ENCODE measurements at regions not wholly inside any gene's neighbourhood (a gene's known extent, or its start where the extent isn't known, plus 50 kb on each side); places are given as distances from the start of the nearest gene placed in this dataset.

- TF ChIP-seq EP300 (IDR thresholded peaks at IDR 0.05) (no peak), POLR2A (IDR thresholded peaks at IDR 0.05) (no peak), CTCF (IDR thresholded peaks at IDR 0.05) (no peak)
Observed at GRCh38 chr3:71987089-71987735, 202.3 kb upstream of the PROK2 start.
